ENCODE measurements at regions not wholly inside any gene's neighbourhood (a gene's known extent, or its start where the extent isn't known, plus 50 kb on each side); places are given as distances from the start of the nearest gene placed in this dataset.

DNA sequence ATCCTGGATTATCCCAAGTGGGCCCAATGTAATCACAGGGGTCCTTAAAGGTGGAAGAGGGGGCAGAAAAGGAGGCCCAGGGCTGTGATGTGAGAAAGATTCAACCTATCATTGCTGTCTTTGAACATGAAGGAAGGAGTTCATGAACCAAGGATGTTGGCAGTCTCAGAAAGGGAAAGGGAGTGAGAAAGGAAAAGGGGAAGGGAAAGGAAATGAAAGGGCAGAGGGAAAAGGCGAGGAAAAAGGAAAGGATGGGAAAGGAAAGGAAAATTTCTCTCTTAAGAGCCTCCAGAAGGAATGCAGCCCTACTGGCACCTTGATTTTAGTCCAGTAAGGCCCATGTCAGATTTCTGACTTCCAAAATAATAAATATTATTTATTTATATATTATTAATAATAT is 687.8 kb downstream of the COL12A1 start:
- Histone ChIP-seq H3K27ac (ENCODE audit: low read length) (no peak overlapping the region), H3K27me3 (ENCODE audit: low read length) (no peaks in the 10 kb centered on the region), H3K4me2 (ENCODE audit: low read length) (no peak overlapping the region), H3K9me3 (ENCODE audit: low read length) (no peaks in the 10 kb centered on the region), H3K4me1 (ENCODE audit: insufficient read depth, low read length) (no peaks in the 10 kb centered on the region), H3K36me3 (ENCODE audit: low read depth, low read length) (no peaks in the 10 kb centered on the region), H2AFZ (ENCODE audit: low read length) (no peak overlapping the region), H4K20me1 (ENCODE audit: low read length) (no peaks in the 10 kb centered on the region), H3K4me3 (ENCODE audit: low read length) (no peak overlapping the region), H3K9ac (ENCODE audit: low read length) (no peak overlapping the region), H3F3A (ENCODE audit: low read length, unreplicated experiment) (no peaks in the 10 kb centered on the region), H3K9me2 (replicated peaks; ENCODE audit: low read length) (no peaks in the 10 kb centered on the region), H3K79me2 (ENCODE audit: low read length) (no peaks in the 10 kb centered on the region)
- intact Hi-C loops (cut with micrococcal nuclease) = loop anchor here (10.0 kb wide), 2 partner anchors 237 to 687 kb away; partner anchors contain the start of gene COL12A1
- POLR2A ChIA-PET (ENCODE audit: unreplicated experiment) = no interaction called here
- CTCF ChIA-PET = no interaction called here
- TF ChIP-seq, protein P1, sequence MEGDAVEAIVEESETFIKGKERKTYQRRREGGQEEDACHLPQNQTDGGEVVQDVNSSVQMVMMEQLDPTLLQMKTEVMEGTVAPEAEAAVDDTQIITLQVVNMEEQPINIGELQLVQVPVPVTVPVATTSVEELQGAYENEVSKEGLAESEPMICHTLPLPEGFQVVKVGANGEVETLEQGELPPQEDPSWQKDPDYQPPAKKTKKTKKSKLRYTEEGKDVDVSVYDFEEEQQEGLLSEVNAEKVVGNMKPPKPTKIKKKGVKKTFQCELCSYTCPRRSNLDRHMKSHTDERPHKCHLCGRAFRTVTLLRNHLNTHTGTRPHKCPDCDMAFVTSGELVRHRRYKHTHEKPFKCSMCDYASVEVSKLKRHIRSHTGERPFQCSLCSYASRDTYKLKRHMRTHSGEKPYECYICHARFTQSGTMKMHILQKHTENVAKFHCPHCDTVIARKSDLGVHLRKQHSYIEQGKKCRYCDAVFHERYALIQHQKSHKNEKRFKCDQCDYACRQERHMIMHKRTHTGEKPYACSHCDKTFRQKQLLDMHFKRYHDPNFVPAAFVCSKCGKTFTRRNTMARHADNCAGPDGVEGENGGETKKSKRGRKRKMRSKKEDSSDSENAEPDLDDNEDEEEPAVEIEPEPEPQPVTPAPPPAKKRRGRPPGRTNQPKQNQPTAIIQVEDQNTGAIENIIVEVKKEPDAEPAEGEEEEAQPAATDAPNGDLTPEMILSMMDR (conservative IDR thresholded peaks at IDR 0.05; ENCODE audit: low read depth, low read length) = no peak
- TF ChIP-seq EZH2phosphoT487 (IDR thresholded peaks at IDR 0.05; ENCODE audit: borderline replicate concordance, low read length) (no peak), EZH2 (IDR thresholded peaks at IDR 0.05; ENCODE audit: low read length, unreplicated experiment) (no peak)
- ATAC-seq = no peak
- no peak for DNase-seq
- no TSS peak for BruUV-seq (replicated peaks)

DNA sequence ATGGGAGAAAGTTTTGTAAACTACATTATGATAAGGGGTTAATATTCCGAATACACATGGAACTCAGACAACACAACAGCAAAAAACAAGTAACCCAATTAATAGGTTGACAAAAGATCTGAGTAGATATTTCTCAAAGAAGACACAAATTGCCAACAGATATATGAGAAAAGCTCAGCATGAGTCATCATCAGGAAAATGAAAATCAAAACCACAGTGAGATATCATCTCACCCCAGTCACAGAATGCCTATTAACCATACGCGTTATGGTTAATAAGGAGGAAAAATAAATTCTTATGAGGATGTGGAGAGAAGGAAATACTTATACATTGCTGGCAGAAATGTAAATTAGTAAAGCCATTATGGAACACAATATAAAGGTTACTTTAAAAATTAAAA is 695.0 kb downstream of the COL12A1 start:
- POLR2A ChIA-PET (ENCODE audit: unreplicated experiment) = no interaction called here
- Histone ChIP-seq H3K79me2 (ENCODE audit: low read length) (no peaks in the 10 kb centered on the region), H3K9me2 (replicated peaks; ENCODE audit: low read length) (no peaks in the 10 kb centered on the region), H3K4me3 (ENCODE audit: low read length) (no peak overlapping the region), H4K20me1 (ENCODE audit: low read length) (no peaks in the 10 kb centered on the region), H3K9me3 (ENCODE audit: low read length) (0 out of 2 replicates have a peak, but pooled peaks cover 3% of the 10 kb centered on the region), H3K4me1 (ENCODE audit: insufficient read depth, low read length) (no peaks in the 10 kb centered on the region), H3K4me2 (ENCODE audit: low read length) (no peak overlapping the region), H3F3A (ENCODE audit: low read length, unreplicated experiment) (no peaks in the 10 kb centered on the region), H3K9ac (ENCODE audit: low read length) (no peak overlapping the region), H3K27ac (ENCODE audit: low read length) (no peak overlapping the region), H3K27me3 (ENCODE audit: low read length) (no peaks in the 10 kb centered on the region), H2AFZ (ENCODE audit: low read length) (no peak overlapping the region), H3K36me3 (ENCODE audit: low read depth, low read length) (no peaks in the 10 kb centered on the region)
- intact Hi-C loops (cut with micrococcal nuclease) = loop anchor here (10.0 kb wide), 2 partner anchors 244 to 694 kb away; partner anchors contain the start of gene COL12A1
- CTCF ChIA-PET = no interaction called here
- DNase-seq (peak; percentile 56), ATAC-seq (peak; percentile 71)
- TF ChIP-seq EZH2 (IDR thresholded peaks at IDR 0.05; ENCODE audit: low read length, unreplicated experiment) (no peak), EZH2phosphoT487 (IDR thresholded peaks at IDR 0.05; ENCODE audit: borderline replicate concordance, low read length) (no peak)
- TF ChIP-seq, protein P1 (conservative IDR thresholded peaks at IDR 0.05; ENCODE audit: low read depth, low read length) = no peak
- no TSS peak for BruUV-seq (replicated peaks)

DNA sequence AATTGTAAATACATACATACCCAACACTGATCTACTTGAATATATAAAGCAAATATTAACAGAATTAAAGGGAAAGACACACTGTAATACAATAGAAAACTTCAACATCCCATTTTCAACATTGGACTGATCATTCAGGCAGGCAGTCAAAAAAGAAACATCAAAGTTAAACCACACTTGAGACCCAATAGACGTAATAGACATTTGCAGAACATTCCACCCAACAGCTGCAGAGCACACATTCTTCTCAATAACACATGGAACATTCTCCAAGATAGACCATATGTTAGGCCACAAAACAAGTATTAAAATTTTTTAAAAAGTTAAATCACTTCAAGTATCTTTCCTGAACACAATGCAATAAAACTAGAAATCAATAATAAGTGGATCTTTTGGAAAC is 698.2 kb downstream of the COL12A1 start:
- H3K4me1 ChIP-seq (ENCODE audit: insufficient read depth, low read length) = no peaks in the 10 kb centered on the region
- H3F3A ChIP-seq (ENCODE audit: low read length, unreplicated experiment) = no peaks in the 10 kb centered on the region
- no peaks in the 10 kb centered on the region for H4K20me1 ChIP-seq (ENCODE audit: low read length)
- H3K36me3 ChIP-seq (ENCODE audit: low read depth, low read length) = no peaks in the 10 kb centered on the region; the same call in 1 of the 2 replicates
- no peaks in the 10 kb centered on the region for H3K79me2 ChIP-seq (ENCODE audit: low read length)
- no peaks in the 10 kb centered on the region for H3K9me2 ChIP-seq (replicated peaks; ENCODE audit: low read length)
- TF ChIP-seq EZH2 (IDR thresholded peaks at IDR 0.05; ENCODE audit: low read length, unreplicated experiment) (no peak), EZH2phosphoT487 (IDR thresholded peaks at IDR 0.05; ENCODE audit: borderline replicate concordance, low read length) (no peak)
- TF ChIP-seq, protein P1 (conservative IDR thresholded peaks at IDR 0.05; ENCODE audit: low read depth, low read length) = no peak
- H3K27ac ChIP-seq (ENCODE audit: low read length) = no peak overlapping the region
- no TSS peak for BruUV-seq (replicated peaks)
- no peak overlapping the region for H2AFZ ChIP-seq (ENCODE audit: low read length)
- H3K9me3 ChIP-seq (ENCODE audit: low read length) = 0 out of 2 replicates have a peak, but pooled peaks cover 10% of the 10 kb centered on the region
- ChIA-PET CTCF (no interaction called here), POLR2A (ENCODE audit: unreplicated experiment) (no interaction called here)
- DNase-seq (no peak), ATAC-seq (no peak)
- no peak overlapping the region for H3K9ac ChIP-seq (ENCODE audit: low read length)
- no peaks in the 10 kb centered on the region for H3K27me3 ChIP-seq (ENCODE audit: low read length)
- intact Hi-C loops (cut with micrococcal nuclease) = no loop called here
- H3K4me2 ChIP-seq (ENCODE audit: low read length) = no peak overlapping the region
- no peak overlapping the region for H3K4me3 ChIP-seq (ENCODE audit: low read length)
